ENCODE measurements at regions not wholly inside any gene's neighbourhood (a gene's known extent, or its start where the extent isn't known, plus 50 kb on each side); places are given as distances from the start of the nearest gene placed in this dataset.
A peak's percentile ranks its signal among the peaks of the same experiment; 100 is the strongest.
"Not testable (repeated sequence)": the region's sequence is repeated elsewhere in the genome, so short reads cannot be mapped to it uniquely, and the experiment has no call there.

DNA sequence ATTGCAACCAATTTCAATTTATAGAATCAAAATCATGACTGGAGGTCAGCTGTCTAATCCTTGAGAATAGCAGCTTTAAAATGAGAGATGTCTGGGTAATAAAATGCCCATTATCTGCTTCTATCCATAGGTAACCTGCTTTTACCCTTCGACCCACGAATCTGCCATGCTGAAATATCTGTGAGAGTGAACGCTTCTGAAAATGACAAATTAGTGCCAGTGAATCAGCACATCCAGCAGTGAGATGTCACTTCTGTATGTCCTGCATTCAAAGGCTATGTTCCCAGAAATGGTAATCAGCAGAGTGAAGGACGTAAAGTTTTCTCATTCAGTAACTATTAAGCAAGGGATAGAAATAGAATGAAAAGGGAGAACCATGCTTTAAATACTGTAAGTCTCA, 532.4 kb upstream of the ITGA1 start:
- no peak for DNase-seq (ENCODE audit: low read depth)

DNA sequence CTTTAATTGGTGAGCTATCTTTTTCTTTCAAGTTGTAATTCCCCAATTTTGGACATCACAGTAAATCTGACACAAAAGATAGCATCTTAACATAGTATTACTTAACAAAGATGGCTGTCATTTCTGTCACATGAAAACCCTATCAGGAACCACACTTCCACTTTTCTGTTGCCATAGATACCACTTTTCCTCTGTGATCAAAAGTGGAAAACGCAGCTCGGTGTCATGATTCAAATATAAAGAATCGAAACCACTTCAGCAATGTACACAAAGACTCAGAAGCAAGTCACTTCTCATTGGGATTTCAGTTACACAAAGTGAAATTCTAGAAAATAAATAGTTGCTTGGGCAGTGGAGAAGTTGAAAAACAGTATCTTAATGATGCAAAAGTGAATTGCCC, 524.9 kb upstream of the ITGA1 start:
- no peak for DNase-seq (ENCODE audit: low read depth)

DNA sequence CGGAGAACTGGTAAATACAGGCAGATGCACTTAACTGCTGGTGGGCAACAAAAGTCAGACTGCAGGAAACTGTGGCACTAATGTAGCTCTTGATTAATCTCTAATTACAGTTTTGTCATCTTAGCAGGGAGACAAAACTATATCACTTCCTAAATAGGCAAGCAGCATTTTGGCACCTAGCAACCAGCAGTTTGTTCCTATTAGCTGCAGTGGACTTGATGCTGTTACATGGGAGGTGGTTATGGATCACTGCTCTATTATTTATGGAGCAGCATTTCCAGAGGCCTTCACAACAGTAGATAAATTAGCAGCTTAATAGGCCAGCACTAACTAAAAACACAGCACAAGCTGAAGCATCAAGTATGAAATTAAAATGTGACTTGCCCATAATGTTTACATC, 518.3 kb upstream of the ITGA1 start:
- DNase-seq (ENCODE audit: low read depth): no peak

GRCh38 chr5:52269859-52270258, 517.9 kb upstream of the ITGA1 start:
- DNase-seq (ENCODE audit: low read depth): no peak

- DNase-seq (ENCODE audit: low read depth): no peak
Measured at GRCh38 chr5:52275639-52276038, 512.1 kb upstream of the ITGA1 start.

- DNase-seq (ENCODE audit: low read depth): no peak
Measured at GRCh38 chr5:52277101-52277500, 510.6 kb upstream of the ITGA1 start.

- DNase-seq (ENCODE audit: low read depth): no peak
Measured at GRCh38 chr5:52282647-52283046, 505.1 kb upstream of the ITGA1 start.

GRCh38 chr5:52283221-52283620, 504.5 kb upstream of the ITGA1 start:
- DNase-seq (ENCODE audit: low read depth): peak; percentile 38

DNA sequence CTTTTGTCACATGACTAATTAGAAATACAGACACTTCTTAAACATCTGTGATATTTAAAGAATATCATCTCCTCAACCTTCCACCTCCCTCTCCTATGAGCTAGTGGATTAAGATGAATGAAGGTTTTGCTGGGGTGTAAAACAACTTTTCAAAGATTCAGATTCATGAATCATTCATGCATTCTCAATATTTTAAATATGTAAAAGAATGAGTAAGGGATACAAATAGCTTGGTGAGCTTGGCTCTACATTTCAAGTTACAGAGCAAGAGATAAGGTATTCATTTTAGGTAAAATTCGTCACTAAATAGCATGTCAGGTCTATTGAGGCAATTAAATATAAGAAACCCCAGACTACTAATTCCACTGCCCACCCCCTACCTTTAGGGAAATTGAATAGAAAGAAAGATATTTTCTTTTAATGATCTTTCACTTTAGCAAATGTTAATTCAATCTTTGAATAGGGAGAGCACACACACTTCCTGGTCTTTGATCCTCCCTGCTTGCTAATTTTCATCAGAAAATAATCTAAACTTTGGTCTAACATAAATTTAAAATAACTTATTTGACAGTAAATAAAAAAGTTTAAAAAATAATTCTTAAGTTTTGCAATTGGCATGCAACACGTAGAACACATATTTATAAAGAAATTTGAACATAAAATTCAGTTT, 486.9 kb upstream of the ITGA1 start:
- no peak for DNase-seq (ENCODE audit: low read depth)

GRCh38 chr5:52304816-52305215, 482.9 kb upstream of the ITGA1 start:
- DNase-seq (ENCODE audit: low read depth): not testable (repeated sequence)

- DNase-seq (ENCODE audit: low read depth): peak; percentile 11
Measured at GRCh38 chr5:52328220-52328806, 459.4 kb upstream of the ITGA1 start.

GRCh38 chr5:52331725-52332124, 456.0 kb upstream of the ITGA1 start:
- DNase-seq (ENCODE audit: low read depth): no peak

DNA sequence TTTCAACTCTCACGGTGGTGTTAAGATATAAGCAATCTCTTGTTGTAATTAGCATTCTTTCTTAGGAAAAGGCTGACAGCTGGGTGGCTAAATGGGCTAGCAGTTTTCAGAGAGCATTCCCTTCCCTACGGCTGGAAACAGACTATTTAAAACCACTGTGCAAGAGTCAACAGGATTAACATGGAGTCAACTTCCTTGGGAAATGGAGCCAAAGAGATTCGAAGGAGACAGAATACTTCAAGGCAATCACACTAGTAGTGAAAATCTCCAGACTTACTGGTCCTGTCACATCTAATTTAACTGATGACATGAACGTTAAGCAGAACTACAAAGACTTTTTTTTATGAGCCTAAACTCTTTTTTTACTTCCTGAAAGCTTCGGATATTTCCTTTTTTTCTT, 453.3 kb upstream of the ITGA1 start:
- no peak for DNase-seq (ENCODE audit: low read depth)

GRCh38 chr5:52339285-52339684, 448.4 kb upstream of the ITGA1 start:
- no peak for DNase-seq (ENCODE audit: low read depth)

DNA sequence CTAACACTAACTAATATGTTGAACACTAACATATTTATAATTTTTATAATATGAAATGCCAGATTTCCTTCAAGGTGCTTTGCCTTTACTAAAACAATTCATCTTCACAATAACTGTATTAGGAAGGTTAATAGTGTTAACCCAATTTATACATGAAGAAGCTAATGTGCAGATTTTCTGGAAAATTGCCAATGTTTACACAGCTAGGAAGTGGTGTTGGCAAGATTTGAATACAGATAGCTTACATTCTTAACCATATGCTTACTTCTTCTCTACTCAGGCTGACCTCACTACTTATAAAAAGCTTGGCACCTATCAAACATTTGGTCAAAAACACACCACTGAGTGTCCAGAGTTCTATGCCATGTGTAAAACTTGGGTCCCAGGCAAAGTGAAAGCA, 445.4 kb upstream of the ITGA1 start:
- DNase-seq (ENCODE audit: low read depth): no peak

GRCh38 chr5:52356311-52356918, 431.3 kb upstream of the ITGA1 start:
- DNase-seq (ENCODE audit: low read depth): peak; percentile 11

DNA sequence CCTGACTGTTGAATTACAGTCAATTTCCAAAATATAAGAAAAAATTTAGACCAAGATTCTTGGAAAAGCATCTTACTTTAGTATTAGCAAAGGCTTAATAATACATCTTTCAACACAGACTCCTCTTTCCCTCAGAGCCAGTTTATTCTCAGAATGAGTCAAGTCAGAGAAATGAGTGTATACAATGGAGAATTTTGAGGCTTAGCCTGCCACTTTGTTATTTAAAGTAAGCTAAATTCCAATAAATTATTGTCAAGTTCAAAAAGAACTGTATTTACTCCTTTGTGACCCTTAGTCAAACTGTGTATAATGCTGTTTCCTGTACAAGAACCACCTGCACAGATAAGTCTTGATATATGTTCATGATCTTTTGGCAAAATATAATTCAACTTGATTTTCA, 428.5 kb upstream of the ITGA1 start:
- DNase-seq (ENCODE audit: low read depth): no peak

- no peak for DNase-seq (ENCODE audit: low read depth)
Measured at GRCh38 chr5:52360985-52361384, 426.7 kb upstream of the ITGA1 start.

GRCh38 chr5:52374286-52374685, 413.4 kb upstream of the ITGA1 start:
- DNase-seq (ENCODE audit: low read depth): no peak

GRCh38 chr5:52375969-52376368, 411.7 kb upstream of the ITGA1 start:
- no peak for DNase-seq (ENCODE audit: low read depth)

DNA sequence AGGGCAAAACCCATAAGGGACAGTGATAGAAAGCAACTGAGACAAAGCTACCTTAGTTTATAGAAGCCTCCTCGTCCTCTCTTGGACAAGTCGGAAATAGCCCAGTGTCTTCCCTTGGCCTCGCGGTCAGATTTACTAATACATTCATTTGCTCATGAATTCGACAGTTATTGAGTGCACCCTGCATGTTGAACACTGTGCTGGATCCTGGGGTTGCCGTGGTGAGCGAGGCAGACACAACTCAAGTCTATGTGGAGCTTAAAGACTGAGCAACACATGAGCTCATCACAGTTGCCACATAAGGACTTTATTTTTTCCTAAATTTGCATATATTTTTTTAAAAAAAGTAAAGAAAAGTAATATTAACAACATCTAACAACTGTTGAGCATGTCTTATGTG, 411.1 kb upstream of the ITGA1 start:
- no peak for DNase-seq (ENCODE audit: low read depth)

- no peak for DNase-seq (ENCODE audit: low read depth)
Measured at GRCh38 chr5:52378237-52378636, 409.5 kb upstream of the ITGA1 start.

- no peak for DNase-seq (ENCODE audit: low read depth)
Measured at GRCh38 chr5:52388349-52388748, 399.4 kb upstream of the ITGA1 start.

GRCh38 chr5:52392321-52392720, 395.4 kb upstream of the ITGA1 start:
- DNase-seq (ENCODE audit: low read depth): no peak

All from HS-5 (cell line).